Uterus (tissue), 3 donors: ENCODE measurements at regions not wholly inside any gene's neighbourhood (a gene's known extent, or its start where the extent isn't known, plus 50 kb on each side); places are given as distances from the start of the nearest gene placed in this dataset.

Source experiments
- DNase-seq, 2 donors: peaks; one replicate each; pipeline ENCODE4 v3.0.0-alpha.2; 2019 to 2020
- H3K27ac ChIP-seq, 2 donors: fragments of 200-600 bp; sonication (generic); 1 replicate in 1 of 2; 2 replicates in 1 of 2; pipeline ENCODE4 v1.5.1; 2016 to 2018
- H3K27me3 ChIP-seq, 2 donors: fragments of 200-600 bp; sonication (generic); one replicate each; pipeline ENCODE4 v1.5.1; 2018 to 2019; ENCODE audit warnings: control low read depth in 1 of 2
- H3K36me3 ChIP-seq, 2 donors: fragments of 200-600 bp; sonication (generic); one replicate each; pipeline ENCODE4 v1.5.1; 2019; ENCODE audit warnings: control low read depth in 1 of 2
- H3K4me1 ChIP-seq, 2 donors: fragments of 200-600 bp; sonication (generic); one replicate each; pipeline ENCODE4 v1.5.1; 2018 to 2019; ENCODE audit warnings: control low read depth in 1 of 2
- H3K4me3 ChIP-seq, 2 donors: fragments of 200-600 bp; sonication (generic); 1 replicate in 1 of 2; 2 replicates in 1 of 2; pipeline ENCODE4 v1.5.1; 2018 to 2019; ENCODE audit warnings: mild to moderate bottlenecking in 1 of 2
- H3K9me3 ChIP-seq, 2 donors: fragments of 200-600 bp; sonication (generic); one replicate each; pipeline ENCODE4 v1.5.1; 2019; ENCODE audit warnings: control low read depth in 1 of 2
- CTCF ChIP-seq, 4 experiments: fragments of 200-600 bp in 2 of 4; fragments of 450-650 bp in 2 of 4; sonication (generic) in 2 of 4; IDR thresholded peaks; one replicate each; pipeline ENCODE4 v1.5.1; 2016 to 2019; ENCODE audit warnings: antibody characterized with exemption in 4 of 4, mild to moderate bottlenecking in 2 of 4, moderate library complexity in 1 of 4
- POLR2A ChIP-seq, 2 donors: fragments of 450-650 bp; IDR thresholded peaks; one replicate each; pipeline ENCODE4 v1.6.1; 2016; ENCODE audit warnings: antibody characterized with exemption in 2 of 2, mild to moderate bottlenecking in 1 of 2, moderate library complexity in 1 of 2
- intact Hi-C: fragments of 100-400 bp; cut with DNase I; formaldehyde crosslinking; loops from one replicate; pipeline ENCODE4 v1.15.1; 2023; ENCODE audit warnings: low total_unique reads
- donor health status: DM: yes; HTN: yes; CAD: no.

GRCh38 chr10:65358565-65358964, 1567.3 kb upstream of the LRRTM3 start:
- no peak for TF ChIP-seq CTCF (IDR thresholded peaks at IDR 0.05)
- no peak for TF ChIP-seq POLR2A (IDR thresholded peaks at IDR 0.05)
- no peaks in the 10 kb centered on the region for H3K9me3 ChIP-seq
- H3K4me3 ChIP-seq, result no peak overlapping the region
- DNase-seq, result no peak
- no peaks in the 10 kb centered on the region for H3K36me3 ChIP-seq
- intact Hi-C loops, result no loop called here
- no peak overlapping the region for H3K27ac ChIP-seq
- H3K4me1 ChIP-seq, result no peaks in the 10 kb centered on the region
- no peaks in the 10 kb centered on the region for H3K27me3 ChIP-seq

GRCh38 chr10:65360497-65360896, 1565.3 kb upstream of the LRRTM3 start:
- no peaks in the 10 kb centered on the region for H3K4me1 ChIP-seq
- DNase-seq, result no peak
- intact Hi-C loops, result no loop called here
- H3K9me3 ChIP-seq, result no peaks in the 10 kb centered on the region
- TF ChIP-seq POLR2A (IDR thresholded peaks at IDR 0.05) (no peak), CTCF (IDR thresholded peaks at IDR 0.05) (no peak)
- H3K27me3 ChIP-seq, result no peaks in the 10 kb centered on the region
- no peak overlapping the region for H3K27ac ChIP-seq
- H3K36me3 ChIP-seq, result no peaks in the 10 kb centered on the region
- H3K4me3 ChIP-seq, result no peak overlapping the region

GRCh38 chr10:65365878-65366277, 1560.0 kb upstream of the LRRTM3 start:
- no peaks in the 10 kb centered on the region for H3K4me1 ChIP-seq
- no peak overlapping the region for H3K27ac ChIP-seq
- no peaks in the 10 kb centered on the region for H3K9me3 ChIP-seq
- intact Hi-C loops, result no loop called here
- no peaks in the 10 kb centered on the region for H3K36me3 ChIP-seq
- no peak for TF ChIP-seq POLR2A (IDR thresholded peaks at IDR 0.05)
- no peak for TF ChIP-seq CTCF (IDR thresholded peaks at IDR 0.05)
- H3K4me3 ChIP-seq, result no peak overlapping the region
- no peaks in the 10 kb centered on the region for H3K27me3 ChIP-seq
- no peak for DNase-seq

- no peaks in the 10 kb centered on the region for H3K9me3 ChIP-seq
- no peak for DNase-seq
- H3K27ac ChIP-seq, result no peak overlapping the region
- H3K4me1 ChIP-seq, result no peaks in the 10 kb centered on the region
- no peak for TF ChIP-seq CTCF (IDR thresholded peaks at IDR 0.05)
- TF ChIP-seq POLR2A (IDR thresholded peaks at IDR 0.05), result no peak
- H3K27me3 ChIP-seq, result no peaks in the 10 kb centered on the region
- intact Hi-C loops, result no loop called here
- H3K4me3 ChIP-seq, result no peak overlapping the region
- no peaks in the 10 kb centered on the region for H3K36me3 ChIP-seq
Measured at GRCh38 chr10:65367706-65368105, 1558.1 kb upstream of the LRRTM3 start.

- no peak for DNase-seq
- intact Hi-C loops, result no loop called here
- no peaks in the 10 kb centered on the region for H3K36me3 ChIP-seq
- H3K4me3 ChIP-seq, result no peak overlapping the region
- no peaks in the 10 kb centered on the region for H3K4me1 ChIP-seq
- H3K27ac ChIP-seq, result no peak overlapping the region
- H3K9me3 ChIP-seq, result no peaks in the 10 kb centered on the region
- H3K27me3 ChIP-seq, result no peaks in the 10 kb centered on the region
- TF ChIP-seq POLR2A (IDR thresholded peaks at IDR 0.05) (no peak), CTCF (IDR thresholded peaks at IDR 0.05) (no peak)
Measured at GRCh38 chr10:65375528-65375927, 1550.3 kb upstream of the LRRTM3 start.
